ENCODE measurements at regions not wholly inside any gene's neighbourhood (a gene's known extent, or its start where the extent isn't known, plus 50 kb on each side); places are given as distances from the start of the nearest gene placed in this dataset.

DNA sequence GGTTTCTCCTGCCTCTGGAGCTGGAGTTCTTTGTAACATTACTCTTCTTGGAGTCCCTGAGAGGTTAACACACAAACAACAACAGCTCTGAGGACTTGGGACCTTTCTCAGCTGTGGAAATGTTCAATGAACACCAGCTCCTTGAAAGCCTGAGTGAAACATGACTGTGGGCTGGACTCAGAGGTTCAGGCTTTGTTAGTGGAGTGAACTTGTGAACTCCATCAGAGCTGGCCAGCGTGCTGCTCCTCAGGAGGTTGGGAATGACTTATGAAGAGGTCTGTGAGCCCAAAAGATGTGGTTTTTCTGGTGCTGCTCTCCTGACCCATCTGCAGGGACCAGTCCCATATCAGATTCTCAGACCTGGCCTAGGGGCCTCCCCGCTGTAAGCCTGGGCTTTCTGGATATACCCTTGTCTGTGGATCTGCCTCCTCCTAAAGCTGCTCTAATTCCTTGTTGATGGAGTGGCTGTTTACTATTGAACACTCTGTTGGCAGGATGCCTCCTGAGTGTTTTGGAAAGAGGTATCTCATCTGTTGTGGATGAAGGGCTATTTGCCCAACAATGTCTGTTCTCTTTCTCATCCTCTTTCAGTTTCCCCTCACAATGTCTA, 170.0 kb upstream of the GDNF start:
- H3K9me3 ChIP-seq = no peaks in the 10 kb centered on the region
- FAIRE-seq (no peak), DNase-seq (no peak), ATAC-seq (no peak)
- TF ChIP-seq, protein P1, sequence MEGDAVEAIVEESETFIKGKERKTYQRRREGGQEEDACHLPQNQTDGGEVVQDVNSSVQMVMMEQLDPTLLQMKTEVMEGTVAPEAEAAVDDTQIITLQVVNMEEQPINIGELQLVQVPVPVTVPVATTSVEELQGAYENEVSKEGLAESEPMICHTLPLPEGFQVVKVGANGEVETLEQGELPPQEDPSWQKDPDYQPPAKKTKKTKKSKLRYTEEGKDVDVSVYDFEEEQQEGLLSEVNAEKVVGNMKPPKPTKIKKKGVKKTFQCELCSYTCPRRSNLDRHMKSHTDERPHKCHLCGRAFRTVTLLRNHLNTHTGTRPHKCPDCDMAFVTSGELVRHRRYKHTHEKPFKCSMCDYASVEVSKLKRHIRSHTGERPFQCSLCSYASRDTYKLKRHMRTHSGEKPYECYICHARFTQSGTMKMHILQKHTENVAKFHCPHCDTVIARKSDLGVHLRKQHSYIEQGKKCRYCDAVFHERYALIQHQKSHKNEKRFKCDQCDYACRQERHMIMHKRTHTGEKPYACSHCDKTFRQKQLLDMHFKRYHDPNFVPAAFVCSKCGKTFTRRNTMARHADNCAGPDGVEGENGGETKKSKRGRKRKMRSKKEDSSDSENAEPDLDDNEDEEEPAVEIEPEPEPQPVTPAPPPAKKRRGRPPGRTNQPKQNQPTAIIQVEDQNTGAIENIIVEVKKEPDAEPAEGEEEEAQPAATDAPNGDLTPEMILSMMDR (IDR thresholded peaks at IDR 0.05) = no peak
- H3K27me3 ChIP-seq = no peaks in the 10 kb centered on the region
- no peaks in the 10 kb centered on the region for H3K4me1 ChIP-seq
- no peak overlapping the region for H3K4me3 ChIP-seq
- no peak overlapping the region for H3K27ac ChIP-seq
- intact Hi-C loops (cut with DNase I) = no loop called here
- 82 to 90% methylated on average over 2 of the region's 2 CpGs for WGBS, 2 donors
- H3K36me3 ChIP-seq = no peaks in the 10 kb centered on the region

DNA sequence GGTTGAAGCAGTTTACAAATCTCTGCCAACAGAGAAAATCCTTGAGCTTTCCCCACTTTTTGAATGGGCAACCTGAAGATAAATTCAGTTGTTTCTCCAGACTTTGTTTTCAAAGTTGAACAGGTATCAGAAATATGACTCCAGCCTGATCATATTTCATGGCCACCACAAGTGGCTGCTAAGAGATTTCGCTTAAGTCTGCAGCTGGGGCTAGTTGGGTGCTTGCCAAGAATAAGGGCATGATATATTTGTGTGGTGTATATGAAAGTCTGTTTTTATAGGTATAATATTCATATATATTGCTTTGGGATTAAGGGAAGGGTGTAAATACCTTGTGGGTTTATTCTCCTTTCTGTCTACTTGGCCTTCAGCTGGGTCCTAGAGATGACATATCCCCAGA, 168.4 kb upstream of the GDNF start:
- ATAC-seq (no peak), FAIRE-seq (no peak), DNase-seq (no peak)
- Histone ChIP-seq H3K9me3 (no peaks in the 10 kb centered on the region), H3K4me1 (no peaks in the 10 kb centered on the region), H3K27me3 (no peaks in the 10 kb centered on the region), H3K36me3 (no peaks in the 10 kb centered on the region), H3K4me3 (no peak overlapping the region), H3K27ac (no peak overlapping the region)
- 33 to 39% methylated on average over 1 of the region's 1 CpG for WGBS, 2 donors
- intact Hi-C loops (cut with DNase I) = no loop called here
- TF ChIP-seq, protein P1 (IDR thresholded peaks at IDR 0.05) = no peak

DNA sequence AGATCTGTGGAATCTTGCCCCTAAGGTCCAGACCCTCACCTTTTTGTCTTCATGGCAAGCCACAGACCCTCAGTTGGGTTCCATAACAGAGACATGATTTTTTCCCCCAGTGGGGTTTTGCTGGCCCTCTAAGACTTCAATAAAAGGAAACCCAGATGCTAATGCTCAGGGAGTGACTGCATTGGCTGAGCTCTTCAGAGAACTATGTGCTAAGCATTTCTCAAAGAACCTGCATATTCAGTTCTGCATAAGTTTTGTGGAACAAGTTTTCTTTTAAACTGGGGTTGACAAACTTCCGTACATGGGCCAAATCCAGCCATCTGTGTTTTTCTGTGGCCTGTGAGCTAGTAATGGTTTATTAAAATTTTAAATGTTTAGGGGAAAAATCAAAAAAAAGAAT, 159.8 kb upstream of the GDNF start:
- no peaks in the 10 kb centered on the region for H3K36me3 ChIP-seq
- DNase-seq (no peak), FAIRE-seq (no peak), ATAC-seq (no peak)
- H3K4me3 ChIP-seq = no peak overlapping the region
- intact Hi-C loops (cut with DNase I) = no loop called here
- H3K27me3 ChIP-seq = no peaks in the 10 kb centered on the region
- H3K27ac ChIP-seq = no peak overlapping the region
- H3K4me1 ChIP-seq = no peaks in the 10 kb centered on the region
- WGBS, 2 donors = 81 to 89% methylated on average over 1 of the region's 1 CpG
- TF ChIP-seq, protein P1 (IDR thresholded peaks at IDR 0.05) = no peak
- H3K9me3 ChIP-seq = no peaks in the 10 kb centered on the region

DNA sequence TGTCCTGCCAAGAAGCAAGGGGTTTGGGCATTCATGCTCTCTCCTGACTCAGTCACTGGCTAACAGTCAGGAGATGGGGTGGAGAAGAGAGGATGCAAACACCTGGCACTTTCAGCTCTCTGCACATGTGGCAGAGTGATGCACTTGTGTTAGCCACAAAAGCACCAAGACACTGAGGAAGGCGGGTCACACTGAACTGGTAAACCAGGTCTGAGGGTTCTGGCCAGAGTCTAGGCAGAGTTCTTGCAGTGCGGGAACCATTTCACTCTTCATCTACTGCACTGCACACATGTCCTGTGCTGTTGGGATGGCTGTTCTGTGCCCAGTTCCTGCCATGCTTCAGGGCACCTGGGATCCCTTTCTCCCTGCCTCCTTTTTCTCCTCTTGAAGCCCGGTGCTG, 157.1 kb upstream of the GDNF start:
- Histone ChIP-seq H3K4me1 (no peaks in the 10 kb centered on the region), H3K4me3 (no peak overlapping the region), H3K36me3 (no peaks in the 10 kb centered on the region), H3K9me3 (no peaks in the 10 kb centered on the region), H3K27me3 (no peaks in the 10 kb centered on the region), H3K27ac (no peak overlapping the region)
- no peak for DNase-seq
- ATAC-seq = no peak
- TF ChIP-seq, protein P1 (IDR thresholded peaks at IDR 0.05) = no peak
- intact Hi-C loops (cut with DNase I) = no loop called here
- FAIRE-seq = no peak
- 81 to 88% methylated on average over 3 of the region's 3 CpGs for WGBS, 2 donors

DNA sequence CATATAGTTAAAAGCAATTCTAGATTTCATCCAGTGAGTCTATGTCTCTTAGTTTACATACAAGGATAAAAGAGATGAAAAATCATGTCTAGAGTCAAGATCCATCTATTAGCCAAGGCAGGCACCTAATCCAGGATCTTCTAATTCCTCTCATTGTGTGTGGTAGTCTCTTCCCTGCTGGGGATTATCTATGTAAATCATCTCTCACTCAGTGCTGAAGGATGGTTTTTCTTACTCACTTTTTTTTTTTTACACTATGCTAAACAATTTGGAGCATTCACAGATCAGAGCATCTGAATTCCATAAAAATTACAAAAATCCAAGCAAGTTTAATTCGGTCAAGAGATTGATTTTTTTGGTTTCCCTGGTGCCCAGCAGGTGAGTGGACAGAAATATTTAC, 154.9 kb upstream of the GDNF start:
- DNase-seq (no peak), FAIRE-seq (no peak), ATAC-seq (no peak)
- intact Hi-C loops (cut with DNase I) = no loop called here
- H3K27ac ChIP-seq = no peak overlapping the region
- 52 to 64% methylated on average over 1 of the region's 1 CpG for WGBS, 2 donors
- H3K36me3 ChIP-seq = no peaks in the 10 kb centered on the region
- TF ChIP-seq, protein P1 (IDR thresholded peaks at IDR 0.05) = no peak
- H3K4me1 ChIP-seq = no peaks in the 10 kb centered on the region
- no peaks in the 10 kb centered on the region for H3K9me3 ChIP-seq
- no peak overlapping the region for H3K4me3 ChIP-seq
- H3K27me3 ChIP-seq = no peaks in the 10 kb centered on the region

All from pancreas (tissue), 10 donors.